ENCODE measurements at regions not wholly inside any gene's neighbourhood (a gene's known extent, or its start where the extent isn't known, plus 50 kb on each side); places are given as distances from the start of the nearest gene placed in this dataset.

DNA sequence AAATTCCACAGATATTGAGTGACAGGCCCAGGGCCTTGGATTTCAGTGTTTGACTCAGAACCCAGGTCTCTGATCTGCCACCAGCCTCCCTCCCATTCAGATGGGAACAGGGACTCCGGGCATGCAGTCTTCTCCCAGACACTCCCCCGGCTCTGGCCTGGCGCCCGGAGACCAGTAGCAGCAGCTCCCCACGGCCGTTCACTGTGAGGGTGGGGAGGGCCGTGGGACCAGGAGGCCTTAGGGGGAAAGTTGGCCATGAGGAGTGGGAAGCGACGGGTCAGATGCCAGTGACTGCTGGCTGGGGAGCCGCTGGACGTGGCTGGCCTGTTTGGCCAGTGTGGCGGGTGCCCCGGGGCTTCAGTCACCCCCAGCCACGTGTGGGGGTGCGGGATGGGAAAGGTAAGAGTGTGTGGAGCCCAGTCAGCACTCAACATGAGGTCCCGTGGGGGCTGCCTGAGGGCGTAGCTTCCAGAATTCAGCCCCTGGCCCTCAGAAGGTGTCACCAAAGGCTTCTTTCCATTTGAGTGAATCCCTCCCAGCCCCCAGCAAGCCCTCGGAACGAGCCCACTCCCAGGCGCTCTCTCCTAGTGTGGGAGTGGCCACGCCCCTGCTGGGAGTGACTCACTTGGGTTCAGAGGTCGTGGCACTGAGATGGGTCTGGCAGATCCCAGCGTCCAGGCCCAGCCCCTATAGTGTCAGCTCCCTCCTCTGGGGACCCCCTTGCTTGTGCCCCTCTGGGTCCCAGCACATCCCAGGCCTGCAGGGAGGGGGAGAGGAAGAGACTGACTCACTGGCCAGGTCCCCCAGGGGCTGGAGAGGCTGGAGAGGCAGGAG is 309.4 kb downstream of the SEC14L1 start:
- TF ChIP-seq, protein P1, sequence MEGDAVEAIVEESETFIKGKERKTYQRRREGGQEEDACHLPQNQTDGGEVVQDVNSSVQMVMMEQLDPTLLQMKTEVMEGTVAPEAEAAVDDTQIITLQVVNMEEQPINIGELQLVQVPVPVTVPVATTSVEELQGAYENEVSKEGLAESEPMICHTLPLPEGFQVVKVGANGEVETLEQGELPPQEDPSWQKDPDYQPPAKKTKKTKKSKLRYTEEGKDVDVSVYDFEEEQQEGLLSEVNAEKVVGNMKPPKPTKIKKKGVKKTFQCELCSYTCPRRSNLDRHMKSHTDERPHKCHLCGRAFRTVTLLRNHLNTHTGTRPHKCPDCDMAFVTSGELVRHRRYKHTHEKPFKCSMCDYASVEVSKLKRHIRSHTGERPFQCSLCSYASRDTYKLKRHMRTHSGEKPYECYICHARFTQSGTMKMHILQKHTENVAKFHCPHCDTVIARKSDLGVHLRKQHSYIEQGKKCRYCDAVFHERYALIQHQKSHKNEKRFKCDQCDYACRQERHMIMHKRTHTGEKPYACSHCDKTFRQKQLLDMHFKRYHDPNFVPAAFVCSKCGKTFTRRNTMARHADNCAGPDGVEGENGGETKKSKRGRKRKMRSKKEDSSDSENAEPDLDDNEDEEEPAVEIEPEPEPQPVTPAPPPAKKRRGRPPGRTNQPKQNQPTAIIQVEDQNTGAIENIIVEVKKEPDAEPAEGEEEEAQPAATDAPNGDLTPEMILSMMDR (IDR thresholded peaks at IDR 0.05; ENCODE audit: insufficient read depth, low read length, poor library complexity, severe bottlenecking), result no peak
- no peak for TF ChIP-seq EZH2phosphoT487 (conservative IDR thresholded peaks at IDR 0.05; ENCODE audit: low read length)
